ENCODE measurements at regions not wholly inside any gene's neighbourhood (a gene's known extent, or its start where the extent isn't known, plus 50 kb on each side); places are given as distances from the start of the nearest gene placed in this dataset.
"Not testable (repeated sequence)": the region's sequence is repeated elsewhere in the genome, so short reads cannot be mapped to it uniquely, and the experiment has no call there.

- H2BK15ac ChIP-seq (ENCODE audit: low read length): no peak overlapping the region
- no peak overlapping the region for H4K8ac ChIP-seq (ENCODE audit: low read depth, low read length)
- H2AFZ ChIP-seq (ENCODE audit: low read length): no peak overlapping the region
- WGBS, 2 donors (ENCODE audit: extremely low coverage in 2 of 2, insufficient read length in 2 of 2, insufficient replicate concordance in 1 of 2): no CpG with 5 or more reads among the region's 1 CpG
- no peak overlapping the region for H3K9ac ChIP-seq (ENCODE audit: low read depth, low read length, poor library complexity)
- H2BK5ac ChIP-seq (ENCODE audit: low read length): no peak overlapping the region
- H3K18ac ChIP-seq (ENCODE audit: low read length): no peak overlapping the region
- H2AK5ac ChIP-seq (ENCODE audit: low read depth, low read length): no peak overlapping the region
- H3K27me3 ChIP-seq (ENCODE audit: control insufficient read depth in 3 of 3, insufficient read depth in 3 of 3, low read depth in 1 of 3, low read length in 3 of 3): no peaks in the 10 kb centered on the region
- H3K79me1 ChIP-seq (ENCODE audit: low read depth, low read length): no peaks in the 10 kb centered on the region
- H4K91ac ChIP-seq (ENCODE audit: low read depth, low read length, poor library complexity): no peak overlapping the region
- no peak overlapping the region for H3K4me2 ChIP-seq (ENCODE audit: insufficient read depth, low read length, poor library complexity, severe bottlenecking)
- H3K14ac ChIP-seq (ENCODE audit: low read length): no peak overlapping the region
- no peaks in the 10 kb centered on the region for H3K4me1 ChIP-seq (ENCODE audit: control insufficient read depth in 2 of 2, insufficient read depth in 1 of 2, low read depth in 1 of 2, low read length in 2 of 2)
- H3K4me3 ChIP-seq (ENCODE audit: low read length in 2 of 2): no peak overlapping the region
- H3K9me3 ChIP-seq (replicated peaks in 1 of 2; ENCODE audit: control insufficient read depth in 2 of 2, insufficient read depth in 1 of 2, low read depth in 1 of 2, low read length in 2 of 2): no peaks in the 10 kb centered on the region
- no peak overlapping the region for H2BK120ac ChIP-seq (ENCODE audit: low read depth, low read length)
- no peaks in the 10 kb centered on the region for H3K36me3 ChIP-seq (replicated peaks in 1 of 2; ENCODE audit: control insufficient read depth in 2 of 2, insufficient read depth in 2 of 2, low read length in 2 of 2)
- no peak overlapping the region for H3K4ac ChIP-seq (ENCODE audit: low read length)
- H2BK12ac ChIP-seq (ENCODE audit: low read length): no peak overlapping the region
- DNase-seq (ENCODE audit: low spot score): no peak
- no peak overlapping the region for H3K27ac ChIP-seq (replicated peaks; ENCODE audit: low read length)
- H3K23ac ChIP-seq (ENCODE audit: low read depth, low read length, poor library complexity): no peak overlapping the region
These were observed 673.6 kb downstream of the IPMK start for GRCh38 chr10:57593983-57594573.

GRCh38 chr10:57579926-57580325 lies 687.8 kb downstream of the IPMK start:
- H2BK5ac ChIP-seq (ENCODE audit: low read length): no peak overlapping the region
- H3K79me1 ChIP-seq (ENCODE audit: low read depth, low read length): no peaks in the 10 kb centered on the region
- H2AFZ ChIP-seq (ENCODE audit: low read length): no peak overlapping the region
- no peak overlapping the region for H2BK120ac ChIP-seq (ENCODE audit: low read depth, low read length)
- no peak overlapping the region for H3K4me3 ChIP-seq (ENCODE audit: low read length in 2 of 2)
- no peak overlapping the region for H3K18ac ChIP-seq (ENCODE audit: low read length)
- no peak overlapping the region for H3K14ac ChIP-seq (ENCODE audit: low read length)
- H3K36me3 ChIP-seq (replicated peaks in 1 of 2; ENCODE audit: control insufficient read depth in 2 of 2, insufficient read depth in 2 of 2, low read length in 2 of 2): no peaks in the 10 kb centered on the region
- H3K4ac ChIP-seq (ENCODE audit: low read length): no peak overlapping the region
- no peak overlapping the region for H3K27ac ChIP-seq (replicated peaks; ENCODE audit: low read length)
- H2BK12ac ChIP-seq (ENCODE audit: low read length): no peak overlapping the region
- H3K4me2 ChIP-seq (ENCODE audit: insufficient read depth, low read length, poor library complexity, severe bottlenecking): no peak overlapping the region
- H3K9ac ChIP-seq (ENCODE audit: low read depth, low read length, poor library complexity): no peak overlapping the region
- H2AK5ac ChIP-seq (ENCODE audit: low read depth, low read length): no peak overlapping the region
- no peak overlapping the region for H4K8ac ChIP-seq (ENCODE audit: low read depth, low read length)
- H3K23ac ChIP-seq (ENCODE audit: low read depth, low read length, poor library complexity): no peak overlapping the region
- H3K9me3 ChIP-seq (replicated peaks in 1 of 2; ENCODE audit: control insufficient read depth in 2 of 2, insufficient read depth in 1 of 2, low read depth in 1 of 2, low read length in 2 of 2): peaks cover 3% of the 10 kb centered on the region in 2 donors
- no peaks in the 10 kb centered on the region for H3K27me3 ChIP-seq (ENCODE audit: control insufficient read depth in 3 of 3, insufficient read depth in 3 of 3, low read depth in 1 of 3, low read length in 3 of 3)
- H4K91ac ChIP-seq (ENCODE audit: low read depth, low read length, poor library complexity): no peak overlapping the region
- H3K4me1 ChIP-seq (ENCODE audit: control insufficient read depth in 2 of 2, insufficient read depth in 1 of 2, low read depth in 1 of 2, low read length in 2 of 2): no peaks in the 10 kb centered on the region
- no peak overlapping the region for H2BK15ac ChIP-seq (ENCODE audit: low read length)
- peak; percentile 29 for DNase-seq (ENCODE audit: low spot score)

DNA sequence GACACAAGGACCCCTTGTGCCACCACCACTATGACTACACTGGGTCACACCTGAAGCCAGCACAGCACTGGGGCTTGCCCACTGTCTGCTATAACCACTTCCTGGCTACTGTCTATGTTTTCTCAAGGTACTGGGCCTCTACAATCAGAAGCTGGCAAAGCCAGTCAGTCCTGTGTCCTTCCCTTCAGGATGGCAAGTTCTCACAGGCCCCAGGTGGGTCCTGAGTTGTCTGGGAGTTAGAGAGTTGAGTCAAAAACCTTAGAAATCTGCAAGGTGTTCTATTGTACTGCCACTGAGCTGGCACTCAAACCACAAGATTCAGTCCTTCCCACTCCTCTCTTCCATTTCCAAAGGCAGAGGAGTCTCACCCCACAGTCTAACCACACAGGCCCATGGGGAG lies 705.5 kb downstream of the IPMK start:
- H3K9ac ChIP-seq (ENCODE audit: low read depth, low read length, poor library complexity): no peak overlapping the region
- no peak overlapping the region for H3K14ac ChIP-seq (ENCODE audit: low read length)

DNA sequence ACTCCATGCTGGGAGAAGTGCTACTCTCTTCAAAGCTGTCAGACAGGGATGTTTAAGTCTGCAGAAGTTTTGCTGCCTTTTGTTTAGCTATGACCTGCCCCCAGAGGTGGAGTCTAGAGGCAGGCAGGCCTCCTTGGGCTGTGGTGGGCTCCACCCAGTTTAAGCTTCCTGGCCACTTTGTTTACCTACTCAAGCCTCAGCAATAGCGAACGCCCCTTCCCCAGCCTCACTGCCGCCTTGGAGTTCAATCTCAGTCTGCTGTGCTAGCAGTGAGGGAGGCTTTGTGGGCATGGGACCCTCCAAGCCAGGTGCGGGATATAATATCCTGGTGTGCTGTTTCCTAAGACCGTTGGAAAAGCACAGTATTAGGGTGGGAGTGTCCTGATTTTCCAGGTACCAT lies 715.9 kb downstream of the IPMK start:
- H3K4ac ChIP-seq (ENCODE audit: low read length); H4K8ac ChIP-seq (ENCODE audit: low read depth, low read length); H3K4me3 ChIP-seq (ENCODE audit: low read length in 2 of 2); H3K79me1 ChIP-seq (ENCODE audit: low read depth, low read length); H3K14ac ChIP-seq (ENCODE audit: low read length); H2BK5ac ChIP-seq (ENCODE audit: low read length); DNase-seq (ENCODE audit: low spot score); H3K36me3 ChIP-seq (replicated peaks in 1 of 2; ENCODE audit: control insufficient read depth in 2 of 2, insufficient read depth in 2 of 2, low read length in 2 of 2); H2AK5ac ChIP-seq (ENCODE audit: low read depth, low read length); H3K9me3 ChIP-seq (replicated peaks in 1 of 2; ENCODE audit: control insufficient read depth in 2 of 2, insufficient read depth in 1 of 2, low read depth in 1 of 2, low read length in 2 of 2); H3K4me1 ChIP-seq (ENCODE audit: control insufficient read depth in 2 of 2, insufficient read depth in 1 of 2, low read depth in 1 of 2, low read length in 2 of 2); H2BK12ac ChIP-seq (ENCODE audit: low read length); H4K91ac ChIP-seq (ENCODE audit: low read depth, low read length, poor library complexity); H2BK120ac ChIP-seq (ENCODE audit: low read depth, low read length); H3K4me2 ChIP-seq (ENCODE audit: insufficient read depth, low read length, poor library complexity, severe bottlenecking); H2BK15ac ChIP-seq (ENCODE audit: low read length); H2AFZ ChIP-seq (ENCODE audit: low read length); H3K27ac ChIP-seq (replicated peaks; ENCODE audit: low read length); H3K18ac ChIP-seq (ENCODE audit: low read length); H3K9ac ChIP-seq (ENCODE audit: low read depth, low read length, poor library complexity); H3K23ac ChIP-seq (ENCODE audit: low read depth, low read length, poor library complexity); H3K27me3 ChIP-seq (ENCODE audit: control insufficient read depth in 3 of 3, insufficient read depth in 3 of 3, low read depth in 1 of 3, low read length in 3 of 3): not testable (repeated sequence)
- WGBS, 2 donors (ENCODE audit: extremely low coverage in 2 of 2, insufficient read length in 2 of 2, insufficient replicate concordance in 1 of 2): no CpG with 5 or more reads among the region's 5 CpGs

More for the DNA sequence above, 705.5 kb downstream of the IPMK start:
- Histone ChIP-seq H2AK5ac (ENCODE audit: low read depth, low read length) (no peak overlapping the region), H2BK120ac (ENCODE audit: low read depth, low read length) (no peak overlapping the region), H3K27ac (replicated peaks; ENCODE audit: low read length) (no peak overlapping the region), H4K91ac (ENCODE audit: low read depth, low read length, poor library complexity) (no peak overlapping the region), H3K4me2 (ENCODE audit: insufficient read depth, low read length, poor library complexity, severe bottlenecking) (no peak overlapping the region), H3K23ac (ENCODE audit: low read depth, low read length, poor library complexity) (no peak overlapping the region), H2AFZ (ENCODE audit: low read length) (no peak overlapping the region), H2BK5ac (ENCODE audit: low read length) (no peak overlapping the region), H3K18ac (ENCODE audit: low read length) (no peak overlapping the region), H4K8ac (ENCODE audit: low read depth, low read length) (no peak overlapping the region), H3K4ac (ENCODE audit: low read length) (no peak overlapping the region), H3K36me3 (replicated peaks in 1 of 2; ENCODE audit: control insufficient read depth in 2 of 2, insufficient read depth in 2 of 2, low read length in 2 of 2) (no peaks in the 10 kb centered on the region), H3K9me3 (replicated peaks in 1 of 2; ENCODE audit: control insufficient read depth in 2 of 2, insufficient read depth in 1 of 2, low read depth in 1 of 2, low read length in 2 of 2) (no peaks in the 10 kb centered on the region), H2BK15ac (ENCODE audit: low read length) (no peak overlapping the region), H3K27me3 (ENCODE audit: control insufficient read depth in 3 of 3, insufficient read depth in 3 of 3, low read depth in 1 of 3, low read length in 3 of 3) (no peaks in the 10 kb centered on the region), H3K4me1 (ENCODE audit: control insufficient read depth in 2 of 2, insufficient read depth in 1 of 2, low read depth in 1 of 2, low read length in 2 of 2) (no peaks in the 10 kb centered on the region), H2BK12ac (ENCODE audit: low read length) (no peak overlapping the region), H3K4me3 (ENCODE audit: low read length in 2 of 2) (no peak overlapping the region), H3K79me1 (ENCODE audit: low read depth, low read length) (no peaks in the 10 kb centered on the region)
- no peak for DNase-seq (ENCODE audit: low spot score)
